ENCODE measurements at regions not wholly inside any gene's neighbourhood (a gene's known extent, or its start where the extent isn't known, plus 50 kb on each side); places are given as distances from the start of the nearest gene placed in this dataset.
"Not testable (repeated sequence)": the region's sequence is repeated elsewhere in the genome, so short reads cannot be mapped to it uniquely, and the experiment has no call there.

GRCh38 chrX:107296184-107296583 lies 89.8 kb downstream of the DNAAF6 start:
- ATAC-seq; DNase-seq (ENCODE audit: low spot score); intact Hi-C loops (cut with DNase I): not testable (repeated sequence)

GRCh38 chrX:107298276-107298675 lies 91.9 kb downstream of the DNAAF6 start:
- intact Hi-C loops (cut with DNase I): no loop called here
- DNase-seq (ENCODE audit: low spot score) (no peak), ATAC-seq (no peak)

GRCh38 chrX:107301253-107301652 lies 94.8 kb downstream of the DNAAF6 start:
- DNase-seq (ENCODE audit: low spot score) (no peak), ATAC-seq (no peak)
- intact Hi-C loops (cut with DNase I): no loop called here

GRCh38 chrX:107304141-107304540 lies 97.7 kb downstream of the DNAAF6 start:
- no peak for ATAC-seq
- DNase-seq (ENCODE audit: low spot score): no peak
- intact Hi-C loops (cut with DNase I): no loop called here

GRCh38 chrX:107323786-107324492 lies 117.5 kb downstream of the DNAAF6 start:
- ATAC-seq: no peak
- no peak for DNase-seq (ENCODE audit: low spot score)
- intact Hi-C loops (cut with DNase I): no loop called here

- ATAC-seq (peak; percentile 38), DNase-seq (ENCODE audit: low spot score) (peak; percentile 55)
These were observed 118.3 kb downstream of the DNAAF6 start for GRCh38 chrX:107324493-107325310.

GRCh38 chrX:107325467-107325866 lies 119.1 kb downstream of the DNAAF6 start:
- DNase-seq (ENCODE audit: low spot score) (no peak), ATAC-seq (no peak)
- intact Hi-C loops (cut with DNase I): no loop called here

More at GRCh38 chrX:107324493-107325310, 118.3 kb downstream of the DNAAF6 start:
- intact Hi-C loops (cut with DNase I): no loop called here

- intact Hi-C loops (cut with DNase I): no loop called here
- DNase-seq (ENCODE audit: low spot score) (no peak), ATAC-seq (no peak)
These were observed 101.4 kb upstream of the FRMPD3 start for GRCh38 chrX:107348051-107348450.

GRCh38 chrX:107348990-107349389 lies 100.5 kb upstream of the FRMPD3 start:
- ATAC-seq (no peak), DNase-seq (ENCODE audit: low spot score) (no peak)
- intact Hi-C loops (cut with DNase I): no loop called here

GRCh38 chrX:107355533-107355932 lies 93.9 kb upstream of the FRMPD3 start:
- intact Hi-C loops (cut with DNase I): no loop called here
- DNase-seq (ENCODE audit: low spot score): no peak
- ATAC-seq: no peak

- ATAC-seq (no peak), DNase-seq (ENCODE audit: low spot score) (no peak)
- intact Hi-C loops (cut with DNase I): no loop called here
These were observed 88.6 kb upstream of the FRMPD3 start for GRCh38 chrX:107360788-107361360.

- ATAC-seq; DNase-seq (ENCODE audit: low spot score); intact Hi-C loops (cut with DNase I): not testable (repeated sequence)
These were observed 79.3 kb upstream of the FRMPD3 start for GRCh38 chrX:107370185-107370584.

- no peak for ATAC-seq
These were observed 75.3 kb upstream of the FRMPD3 start for GRCh38 chrX:107374132-107374531.

GRCh38 chrX:107374831-107375230 lies 74.6 kb upstream of the FRMPD3 start:
- ATAC-seq: no peak
- intact Hi-C loops (cut with DNase I): no loop called here
- DNase-seq (ENCODE audit: low spot score): no peak

More at GRCh38 chrX:107374132-107374531, 75.3 kb upstream of the FRMPD3 start:
- intact Hi-C loops (cut with DNase I): no loop called here
- DNase-seq (ENCODE audit: low spot score): no peak

- intact Hi-C loops (cut with DNase I); DNase-seq (ENCODE audit: low spot score); ATAC-seq: not testable (repeated sequence)
These were observed 73.3 kb upstream of the FRMPD3 start for GRCh38 chrX:107376186-107376585.

- ATAC-seq (no peak), DNase-seq (ENCODE audit: low spot score) (no peak)
- intact Hi-C loops (cut with DNase I): no loop called here
These were observed 64.9 kb upstream of the FRMPD3 start for GRCh38 chrX:107384397-107385105.

GRCh38 chrX:107389726-107390125 lies 59.7 kb upstream of the FRMPD3 start:
- ATAC-seq (no peak), DNase-seq (ENCODE audit: low spot score) (no peak)
- intact Hi-C loops (cut with DNase I): no loop called here

GRCh38 chrX:107393656-107394055 lies 55.8 kb upstream of the FRMPD3 start:
- DNase-seq (ENCODE audit: low spot score); intact Hi-C loops (cut with DNase I); ATAC-seq: not testable (repeated sequence)

GRCh38 chrX:107396235-107396634 lies 53.2 kb upstream of the FRMPD3 start:
- intact Hi-C loops (cut with DNase I): no loop called here
- no peak for ATAC-seq

More at GRCh38 chrX:107396235-107396634, 53.2 kb upstream of the FRMPD3 start:
- DNase-seq (ENCODE audit: low spot score): no peak

Measured in sciatic nerve (tissue), 2 donors.